B cell (primary cell): ENCODE measurements at regions not wholly inside any gene's neighbourhood (a gene's known extent, or its start where the extent isn't known, plus 50 kb on each side); places are given as distances from the start of the nearest gene placed in this dataset.

Experiments used
- CTCF ChIP-seq: fragments of 200-600 bp; IDR thresholded peaks from one replicate; pipeline ENCODE4 v1.8.0; 2022; ENCODE audit warnings: antibody characterized with exemption, mild to moderate bottlenecking
- EZH2 ChIP-seq: IDR thresholded peaks from 2 replicates; pipeline ENCODE4 v1.6.1; 2012; ENCODE audit warnings: borderline replicate concordance, low read depth, mild to moderate bottlenecking, moderate library complexity, low read length; ENCODE audit not compliant: insufficient read depth, poor library complexity, severe bottlenecking

- TF ChIP-seq CTCF (peak; percentile 99), EZH2 (no peak)
Observed at GRCh38 chr2:177148477-177149154, 64.0 kb upstream of the HNRNPA3 start.
